ENCODE measurements at regions not wholly inside any gene's neighbourhood (a gene's known extent, or its start where the extent isn't known, plus 50 kb on each side); places are given as distances from the start of the nearest gene placed in this dataset.

- TF ChIP-seq EZH2phosphoT487 (IDR thresholded peaks at IDR 0.05) (no peak), EZH2 (IDR thresholded peaks at IDR 0.05) (no peak), CTCF (IDR thresholded peaks at IDR 0.05) (no peak)
Measured at GRCh38 chr2:144084114-144084661, 435.7 kb downstream of the ZEB2 start.

Data from neural progenitor cell (in vitro differentiated cells).